Body of pancreas (tissue), 4 donors: ENCODE measurements at regions not wholly inside any gene's neighbourhood (a gene's known extent, or its start where the extent isn't known, plus 50 kb on each side); places are given as distances from the start of the nearest gene placed in this dataset.

ENCODE experiments used
- CTCF ChIP-seq, 7 experiments: fragments of 450-650 bp in 4 of 7; fragments of 200-600 bp in 3 of 7; sonication (generic) in 3 of 7; IDR thresholded peaks; one replicate each; pipeline ENCODE4 v1.5.1; 2016 to 2019; ENCODE audit warnings: antibody characterized with exemption in 7 of 7
- POLR2A ChIP-seq, 3 donors: fragments of 450-650 bp; IDR thresholded peaks; one replicate each; pipeline ENCODE4 v1.6.1; 2016; ENCODE audit warnings: antibody characterized with exemption in 3 of 3, mild to moderate bottlenecking in 2 of 3

DNA sequence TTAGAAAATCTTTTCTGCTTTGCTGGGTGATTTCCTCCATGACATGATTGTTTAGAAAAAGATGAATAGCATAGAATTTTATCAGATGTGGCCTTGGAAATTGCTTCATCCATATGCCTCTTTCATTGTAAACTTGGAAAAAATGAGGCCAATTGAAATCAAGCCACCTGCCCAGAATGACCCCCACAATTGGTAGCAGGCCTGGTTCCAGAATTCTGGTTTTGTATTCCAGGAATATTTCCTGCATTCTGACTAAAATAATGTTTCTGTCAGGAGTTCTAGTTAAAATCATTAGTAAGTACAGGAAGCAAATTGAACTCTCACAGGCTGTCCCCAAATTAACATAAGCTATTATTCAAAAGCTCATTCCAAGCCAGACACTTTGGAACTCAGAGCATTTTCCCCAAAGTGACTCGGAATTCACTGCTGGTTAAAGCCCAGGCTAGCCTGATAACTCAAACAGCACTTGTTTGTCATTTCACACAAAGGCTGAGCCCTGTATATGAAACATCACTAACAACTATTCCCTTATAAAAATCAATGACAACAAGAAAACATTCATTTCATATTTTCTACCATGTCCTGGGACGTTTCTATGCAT lies 75.1 kb upstream of the ADCY2 start:
- TF ChIP-seq CTCF (IDR thresholded peaks at IDR 0.05) (no peak), POLR2A (IDR thresholded peaks at IDR 0.05) (no peak)
